HPDE6-E6E7 (cell line): ENCODE measurements at regions not wholly inside any gene's neighbourhood (a gene's known extent, or its start where the extent isn't known, plus 50 kb on each side); places are given as distances from the start of the nearest gene placed in this dataset.
"Not testable (repeated sequence)": the region's sequence is repeated elsewhere in the genome, so short reads cannot be mapped to it uniquely, and the experiment has no call there.

ENCODE experiments used
- DNase-seq: peaks from one replicate; pipeline ENCODE4 v3.0.0; 2011; ENCODE audit warnings: missing footprints; ENCODE audit errors: extremely low spot score

- no peak for DNase-seq
Observed at GRCh38 chr1:103348136-103348535, 177.4 kb upstream of the RNPC3 start.

- DNase-seq = no peak
Observed at GRCh38 chr1:103344930-103345329, 180.6 kb upstream of the RNPC3 start.

- DNase-seq = no peak
Observed at GRCh38 chr1:103341377-103341880, 184.1 kb upstream of the RNPC3 start.

- no peak for DNase-seq
Observed at GRCh38 chr1:103337779-103338178, 187.7 kb upstream of the RNPC3 start.

- no peak for DNase-seq
Observed at GRCh38 chr1:103336408-103336807, 189.1 kb upstream of the RNPC3 start.

- no peak for DNase-seq
Observed at GRCh38 chr1:103333141-103333540, 192.4 kb upstream of the RNPC3 start.

- no peak for DNase-seq
Observed at GRCh38 chr1:103327054-103327719, 198.3 kb upstream of the RNPC3 start.

- no peak for DNase-seq
Observed at GRCh38 chr1:103326595-103326994, 198.9 kb upstream of the RNPC3 start.

GRCh38 chr1:103309786-103310185 lies 201.5 kb upstream of the COL11A1 start:
- no peak for DNase-seq

GRCh38 chr1:103307751-103308150 lies 199.4 kb upstream of the COL11A1 start:
- DNase-seq = no peak

GRCh38 chr1:103283841-103284669 lies 175.7 kb upstream of the COL11A1 start:
- no peak for DNase-seq

GRCh38 chr1:103283371-103283770 lies 175.0 kb upstream of the COL11A1 start:
- DNase-seq = no peak

GRCh38 chr1:103275725-103276124 lies 167.4 kb upstream of the COL11A1 start:
- DNase-seq = no peak

GRCh38 chr1:103274886-103275285 lies 166.6 kb upstream of the COL11A1 start:
- no peak for DNase-seq

- no peak for DNase-seq
Observed at GRCh38 chr1:103273106-103273505, 164.8 kb upstream of the COL11A1 start.

- DNase-seq = not testable (repeated sequence)
Observed at GRCh38 chr1:103271471-103271870, 163.1 kb upstream of the COL11A1 start.

GRCh38 chr1:103267893-103268292 lies 159.6 kb upstream of the COL11A1 start:
- no peak for DNase-seq

- no peak for DNase-seq
Observed at GRCh38 chr1:103267266-103267665, 158.9 kb upstream of the COL11A1 start.

- no peak for DNase-seq
Observed at GRCh38 chr1:103266036-103266435, 157.7 kb upstream of the COL11A1 start.

- DNase-seq = no peak
Observed at GRCh38 chr1:103265551-103265950, 157.2 kb upstream of the COL11A1 start.

GRCh38 chr1:103259982-103260381 lies 151.7 kb upstream of the COL11A1 start:
- no peak for DNase-seq

- no peak for DNase-seq
Observed at GRCh38 chr1:103256490-103256889, 148.2 kb upstream of the COL11A1 start.

GRCh38 chr1:103254691-103255090 lies 146.4 kb upstream of the COL11A1 start:
- no peak for DNase-seq
